GM12891 (cell line): ENCODE measurements at regions not wholly inside any gene's neighbourhood (a gene's known extent, or its start where the extent isn't known, plus 50 kb on each side); places are given as distances from the start of the nearest gene placed in this dataset.

Experiments
- POLR2A ChIP-seq: IDR thresholded peaks from 2 replicates; pipeline ENCODE4 v1.6.1; 2011; ENCODE audit warnings: low read depth, low read length, control low read depth
- POLR2AphosphoS5 ChIP-seq: IDR thresholded peaks from 2 replicates; pipeline ENCODE4 v1.6.1; 2011; ENCODE audit warnings: low read depth, low read length, control low read depth

DNA sequence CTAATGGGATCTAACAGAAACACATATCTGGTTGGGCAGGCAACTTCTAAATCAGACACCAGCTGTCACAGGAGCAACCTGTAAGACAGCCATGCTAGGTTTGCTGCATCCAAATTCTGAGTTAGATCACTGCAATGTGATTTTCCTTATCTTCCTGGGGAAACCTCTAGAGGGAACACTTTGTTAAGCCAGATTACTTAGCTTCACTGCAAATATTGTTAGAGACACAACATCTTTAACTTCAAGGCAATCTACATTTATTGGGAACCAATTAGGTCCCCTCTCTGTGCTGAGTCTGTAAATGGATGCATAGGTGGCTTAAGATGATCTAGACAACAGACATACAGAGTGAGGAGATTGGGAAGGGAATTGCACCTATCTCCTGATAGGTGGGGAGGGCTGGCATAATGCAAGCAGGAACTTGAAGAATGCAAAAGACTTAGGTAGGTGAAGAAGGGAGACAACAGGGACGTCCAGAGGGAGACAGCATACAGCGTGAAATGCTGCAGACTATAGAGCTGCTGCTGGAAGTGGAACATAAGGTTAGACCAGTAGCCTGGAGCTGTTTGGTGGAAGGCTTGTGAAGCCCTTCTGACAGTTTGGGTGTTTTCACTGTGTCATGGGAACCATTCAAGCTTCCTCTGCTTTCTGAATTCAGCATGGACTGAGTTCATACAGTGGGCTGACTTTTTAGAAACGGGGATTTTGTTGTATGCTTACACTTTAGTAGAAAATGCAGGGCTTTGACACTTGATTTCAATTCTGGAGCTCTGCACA lies 109.8 kb upstream of the ELMO1 start:
- TF ChIP-seq POLR2AphosphoS5 = no peak
- TF ChIP-seq POLR2A = no peak
